A673 (cell line): ENCODE measurements at regions not wholly inside any gene's neighbourhood (a gene's known extent, or its start where the extent isn't known, plus 50 kb on each side); places are given as distances from the start of the nearest gene placed in this dataset.

Source experiments
- BruUV-seq: library from RNA; stranded (reverse); fragments of 400-500 nt; replicated peaks from 2 replicates; lab custom pipeline; 2021; lab: Mats Ljungman, UMichigan
- CTCF ChIA-PET: fragments of 300-600 bp; sonication (Branson Sonifier 250); formaldehyde crosslinking; loops from one replicate; lab custom pipeline; 2022; ENCODE audit warnings: antibody characterized with exemption; lab: Charles Lee
- POLR2A ChIA-PET: fragments of 300-600 bp; sonication (Branson Sonifier 250); formaldehyde crosslinking; loops from one replicate; lab custom pipeline; 2022; ENCODE audit warnings: antibody characterized with exemption; ENCODE audit not compliant: low non-redundant PET; lab: Charles Lee
- DNase-seq: peaks from one replicate; pipeline ENCODE4 v3.0.0-alpha.2; 2015; ENCODE audit warnings: low spot score
- H3K27ac ChIP-seq: fragments of 200-600 bp; sonication (generic); 2 replicates; pipeline ENCODE4 v1.5.1; 2016; ENCODE audit warnings: mixed run types, low read depth, mild to moderate bottlenecking, mixed read lengths, antibody characterized with exemption, low read length; ENCODE audit not compliant: poor library complexity, severe bottlenecking
- H3K27me3 ChIP-seq: fragments of 200-600 bp; sonication (generic); replicated peaks from 2 replicates; pipeline ENCODE4 v1.6.1; 2017; ENCODE audit warnings: mixed run types, low read depth, mild to moderate bottlenecking, mixed read lengths, antibody characterized with exemption, low read length; ENCODE audit not compliant: insufficient read depth, poor library complexity
- H3K36me3 ChIP-seq: fragments of 200-600 bp; sonication (generic); 2 replicates; pipeline ENCODE4 v1.6.1; 2016; ENCODE audit warnings: mixed run types, mild to moderate bottlenecking, mixed read lengths, antibody characterized with exemption, low read length; ENCODE audit not compliant: insufficient read depth, poor library complexity, severe bottlenecking
- H3K4me1 ChIP-seq: fragments of 200-600 bp; sonication (generic); 2 replicates; pipeline ENCODE4 v1.6.1; 2017; ENCODE audit warnings: mixed run types, mild to moderate bottlenecking, mixed read lengths, antibody characterized with exemption, low read length; ENCODE audit not compliant: insufficient read depth, poor library complexity, severe bottlenecking
- H3K4me3 ChIP-seq: fragments of 200-600 bp; sonication (generic); 2 replicates; pipeline ENCODE4 v1.5.1; 2016; ENCODE audit warnings: low read depth, mixed run types, mild to moderate bottlenecking, mixed read lengths, low read length; ENCODE audit not compliant: poor library complexity, severe bottlenecking
- H3K9me3 ChIP-seq: fragments of 200-600 bp; sonication (generic); 2 replicates; pipeline ENCODE4 v1.6.1; 2016; ENCODE audit warnings: mixed run types, low read depth, mild to moderate bottlenecking, mixed read lengths, antibody characterized with exemption, low read length; ENCODE audit not compliant: poor library complexity, severe bottlenecking
- EZH2 ChIP-seq: fragments of 200-600 bp; sonication (generic); IDR thresholded peaks from 2 replicates; pipeline ENCODE4 v1.6.1; 2017; ENCODE audit warnings: borderline replicate concordance, low read depth, mild to moderate bottlenecking, mixed read lengths, antibody characterized with exemption, low read length; ENCODE audit not compliant: poor library complexity, severe bottlenecking
- intact Hi-C: fragments of 100-400 bp; cut with micrococcal nuclease; formaldehyde crosslinking; loops from one replicate; pipeline ENCODE4 v1.10.0; 2022; ENCODE audit not compliant: unreplicated experiment
- TF ChIP-seq, protein P1 (sequence below): fragments of 300-800, 200-600 bp; sonication (generic); conservative IDR thresholded peaks from 2 replicates; pipeline ENCODE4 v1.5.1; 2017; ENCODE audit warnings: low read depth, mild to moderate bottlenecking, antibody characterized with exemption, low read length, moderate library complexity, mixed read lengths

DNA sequence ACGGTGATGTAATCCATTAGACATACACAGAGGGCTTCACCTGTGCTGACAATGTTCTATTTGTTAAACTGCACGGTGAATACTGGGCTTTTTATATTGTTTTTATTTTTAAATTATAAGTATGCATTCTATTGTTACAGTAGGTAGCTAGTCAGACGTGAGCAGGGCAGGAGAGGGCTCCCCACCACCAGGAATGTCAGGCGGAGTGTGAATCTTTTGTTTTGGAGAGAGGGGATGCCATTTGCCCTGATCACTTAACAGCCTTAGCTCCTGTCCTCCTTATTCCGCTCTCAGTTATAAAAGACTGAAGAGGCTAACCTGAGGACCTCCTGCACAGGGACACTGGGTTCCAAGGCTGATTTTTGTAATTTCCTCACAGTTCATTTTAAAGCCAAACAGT is 151.6 kb upstream of the TAPT1 start:
- no peak overlapping the region for H3K27ac ChIP-seq
- CTCF ChIA-PET: no interaction called here
- DNase-seq: no peak

DNA sequence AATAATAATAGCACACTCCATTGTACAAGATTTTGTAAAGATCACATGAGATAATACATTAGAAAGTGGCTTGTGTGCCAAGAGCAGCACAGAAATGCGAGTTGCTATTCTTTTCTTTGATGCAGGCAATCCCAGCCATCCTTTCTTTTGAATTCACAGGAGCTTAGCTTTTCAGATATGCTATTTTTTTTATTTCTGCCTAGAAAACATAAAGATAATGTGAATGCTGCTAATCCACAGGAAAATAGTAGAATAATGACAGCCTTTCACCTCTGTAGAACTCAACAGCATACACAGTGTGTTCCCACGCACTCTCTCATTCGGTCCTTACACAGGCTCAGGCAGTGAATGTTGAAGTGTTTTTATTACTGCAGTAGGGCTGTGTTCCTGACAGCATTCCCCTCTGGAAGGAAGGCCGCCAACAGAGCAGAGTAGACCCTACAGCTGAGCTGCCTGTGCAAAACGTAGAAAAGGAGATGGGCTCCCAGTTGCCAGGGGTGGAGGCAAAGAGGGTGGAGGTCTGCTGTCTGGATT is 138.8 kb upstream of the TAPT1 start:
- H3K27ac ChIP-seq: no peak overlapping the region
- no peak for TF ChIP-seq EZH2
- TF ChIP-seq, protein P1, sequence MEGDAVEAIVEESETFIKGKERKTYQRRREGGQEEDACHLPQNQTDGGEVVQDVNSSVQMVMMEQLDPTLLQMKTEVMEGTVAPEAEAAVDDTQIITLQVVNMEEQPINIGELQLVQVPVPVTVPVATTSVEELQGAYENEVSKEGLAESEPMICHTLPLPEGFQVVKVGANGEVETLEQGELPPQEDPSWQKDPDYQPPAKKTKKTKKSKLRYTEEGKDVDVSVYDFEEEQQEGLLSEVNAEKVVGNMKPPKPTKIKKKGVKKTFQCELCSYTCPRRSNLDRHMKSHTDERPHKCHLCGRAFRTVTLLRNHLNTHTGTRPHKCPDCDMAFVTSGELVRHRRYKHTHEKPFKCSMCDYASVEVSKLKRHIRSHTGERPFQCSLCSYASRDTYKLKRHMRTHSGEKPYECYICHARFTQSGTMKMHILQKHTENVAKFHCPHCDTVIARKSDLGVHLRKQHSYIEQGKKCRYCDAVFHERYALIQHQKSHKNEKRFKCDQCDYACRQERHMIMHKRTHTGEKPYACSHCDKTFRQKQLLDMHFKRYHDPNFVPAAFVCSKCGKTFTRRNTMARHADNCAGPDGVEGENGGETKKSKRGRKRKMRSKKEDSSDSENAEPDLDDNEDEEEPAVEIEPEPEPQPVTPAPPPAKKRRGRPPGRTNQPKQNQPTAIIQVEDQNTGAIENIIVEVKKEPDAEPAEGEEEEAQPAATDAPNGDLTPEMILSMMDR: no peak
- H3K9me3 ChIP-seq: no peaks in the 10 kb centered on the region
- H3K36me3 ChIP-seq: no peaks in the 10 kb centered on the region
- no peaks in the 10 kb centered on the region for H3K4me1 ChIP-seq
- intact Hi-C loops: no loop called here
- no peaks in the 10 kb centered on the region for H3K27me3 ChIP-seq
- no peak for DNase-seq
- POLR2A ChIA-PET: no interaction called here
- no peak overlapping the region for H3K4me3 ChIP-seq
- no TSS peak for BruUV-seq
- CTCF ChIA-PET: no interaction called here

More for the DNA sequence above, 151.6 kb upstream of the TAPT1 start:
- no peaks in the 10 kb centered on the region for H3K27me3 ChIP-seq
- no peak overlapping the region for H3K4me3 ChIP-seq
- POLR2A ChIA-PET: no interaction called here
- intact Hi-C loops: no loop called here
- no peak for TF ChIP-seq EZH2
- TF ChIP-seq, protein P1: no peak
- H3K36me3 ChIP-seq: no peaks in the 10 kb centered on the region
- no peaks in the 10 kb centered on the region for H3K9me3 ChIP-seq
- H3K4me1 ChIP-seq: peaks cover 21% of the 10 kb centered on the region
- BruUV-seq: no TSS peak

DNA sequence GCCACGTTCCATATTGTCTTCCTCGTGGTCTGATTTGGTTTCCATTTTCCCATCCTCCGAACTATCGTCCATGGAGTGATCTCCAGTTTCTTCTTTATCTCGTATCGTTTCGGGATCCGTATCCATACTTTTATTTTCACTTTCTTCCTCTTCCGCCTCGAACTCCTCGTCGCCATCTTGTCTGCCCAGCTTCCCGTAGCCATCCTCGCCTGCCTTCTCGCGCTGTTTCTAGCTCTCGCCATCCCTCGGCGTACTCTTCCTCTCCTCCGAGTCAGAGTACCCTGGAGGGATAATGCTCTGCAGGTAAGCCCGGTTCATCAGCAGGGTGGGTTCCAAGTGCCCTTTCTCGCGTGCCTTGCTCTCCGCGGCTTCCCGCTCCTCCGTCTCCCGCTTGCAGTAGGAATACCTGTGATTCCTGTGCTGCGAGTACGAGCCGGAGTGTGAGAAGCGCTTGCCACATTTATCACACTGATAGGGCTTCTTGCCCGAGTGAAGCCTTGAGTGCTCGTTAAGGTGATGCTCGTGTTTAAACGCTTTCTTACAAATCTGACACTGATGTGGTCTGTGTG is 134.5 kb upstream of the TAPT1 start:
- BruUV-seq: no TSS peak
- Histone ChIP-seq H3K27ac (no peak overlapping the region), H3K4me3 (no peak overlapping the region), H3K27me3 (no peaks in the 10 kb centered on the region), H3K4me1 (no peaks in the 10 kb centered on the region), H3K36me3 (no peaks in the 10 kb centered on the region), H3K9me3 (no peaks in the 10 kb centered on the region)
- POLR2A ChIA-PET: no interaction called here
- CTCF ChIA-PET: no interaction called here
- intact Hi-C loops: no loop called here
- DNase-seq: no peak
- no peak for TF ChIP-seq EZH2
- TF ChIP-seq, protein P1: no peak
